ENCODE measurements at regions not wholly inside any gene's neighbourhood (a gene's known extent, or its start where the extent isn't known, plus 50 kb on each side); places are given as distances from the start of the nearest gene placed in this dataset.

DNA sequence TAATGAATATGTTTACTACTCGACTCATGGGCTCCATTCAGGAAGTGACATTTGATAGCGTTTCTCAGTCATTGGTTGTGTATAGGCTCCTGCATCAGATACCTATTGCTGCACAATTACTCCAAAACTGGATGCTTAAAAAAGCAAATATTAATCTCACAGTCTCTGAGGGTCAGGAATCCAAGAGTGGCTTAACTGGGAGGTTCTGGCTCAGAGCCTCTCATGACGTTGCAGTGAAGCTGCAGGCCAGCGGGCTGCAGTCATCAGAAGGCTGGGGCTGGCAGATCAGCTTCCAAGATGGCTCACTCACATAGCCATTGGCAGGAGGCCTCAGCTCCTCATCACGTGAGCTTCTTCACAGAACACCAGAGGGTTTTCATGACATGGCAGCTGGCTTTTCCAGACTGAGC lies 525.1 kb upstream of the NBEA start:
- TF ChIP-seq, protein P1, sequence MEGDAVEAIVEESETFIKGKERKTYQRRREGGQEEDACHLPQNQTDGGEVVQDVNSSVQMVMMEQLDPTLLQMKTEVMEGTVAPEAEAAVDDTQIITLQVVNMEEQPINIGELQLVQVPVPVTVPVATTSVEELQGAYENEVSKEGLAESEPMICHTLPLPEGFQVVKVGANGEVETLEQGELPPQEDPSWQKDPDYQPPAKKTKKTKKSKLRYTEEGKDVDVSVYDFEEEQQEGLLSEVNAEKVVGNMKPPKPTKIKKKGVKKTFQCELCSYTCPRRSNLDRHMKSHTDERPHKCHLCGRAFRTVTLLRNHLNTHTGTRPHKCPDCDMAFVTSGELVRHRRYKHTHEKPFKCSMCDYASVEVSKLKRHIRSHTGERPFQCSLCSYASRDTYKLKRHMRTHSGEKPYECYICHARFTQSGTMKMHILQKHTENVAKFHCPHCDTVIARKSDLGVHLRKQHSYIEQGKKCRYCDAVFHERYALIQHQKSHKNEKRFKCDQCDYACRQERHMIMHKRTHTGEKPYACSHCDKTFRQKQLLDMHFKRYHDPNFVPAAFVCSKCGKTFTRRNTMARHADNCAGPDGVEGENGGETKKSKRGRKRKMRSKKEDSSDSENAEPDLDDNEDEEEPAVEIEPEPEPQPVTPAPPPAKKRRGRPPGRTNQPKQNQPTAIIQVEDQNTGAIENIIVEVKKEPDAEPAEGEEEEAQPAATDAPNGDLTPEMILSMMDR (conservative IDR thresholded peaks at IDR 0.05): no peak
- H3K9me3 Mint-ChIP-seq: peaks cover 13% of the 10 kb centered on the region
- H3K27me3 Mint-ChIP-seq: no peaks in the 10 kb centered on the region
- peaks cover 7% of the 10 kb centered on the region for H3K4me1 Mint-ChIP-seq (ENCODE audit: unreplicated experiment)
- H3K4me3 Mint-ChIP-seq: no peak overlapping the region
- no peak overlapping the region for H3K27ac Mint-ChIP-seq
- no peak for DNase-seq (ENCODE audit: extremely low spot score, unreplicated experiment)
- no peaks in the 10 kb centered on the region for H3K36me3 Mint-ChIP-seq

DNA sequence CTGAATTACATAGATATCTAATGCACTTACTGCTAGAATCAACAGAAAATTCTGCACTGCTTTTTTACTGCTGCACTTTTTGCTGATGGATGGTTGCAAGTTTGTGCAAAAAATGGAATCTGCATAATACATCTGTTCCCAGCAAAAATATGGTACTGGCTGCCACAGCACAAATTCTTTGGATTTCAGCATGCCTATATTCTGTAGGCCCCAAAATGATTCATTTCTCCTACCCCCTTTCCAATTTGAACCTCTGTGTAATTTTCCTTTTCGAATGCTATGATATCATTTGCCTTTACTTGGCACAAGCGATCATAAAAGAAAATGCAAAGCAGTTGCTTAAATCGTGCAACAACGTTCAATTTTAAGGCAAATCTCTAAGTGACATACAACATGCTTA lies 524.2 kb upstream of the NBEA start:
- no peaks in the 10 kb centered on the region for H3K27me3 Mint-ChIP-seq
- no peak overlapping the region for H3K27ac Mint-ChIP-seq
- TF ChIP-seq, protein P1 (conservative IDR thresholded peaks at IDR 0.05): no peak
- peaks cover 13% of the 10 kb centered on the region for H3K9me3 Mint-ChIP-seq
- no peak for DNase-seq (ENCODE audit: extremely low spot score, unreplicated experiment)
- H3K4me1 Mint-ChIP-seq (ENCODE audit: unreplicated experiment): peaks cover 11% of the 10 kb centered on the region
- no peaks in the 10 kb centered on the region for H3K36me3 Mint-ChIP-seq
- H3K4me3 Mint-ChIP-seq: no peak overlapping the region

DNA sequence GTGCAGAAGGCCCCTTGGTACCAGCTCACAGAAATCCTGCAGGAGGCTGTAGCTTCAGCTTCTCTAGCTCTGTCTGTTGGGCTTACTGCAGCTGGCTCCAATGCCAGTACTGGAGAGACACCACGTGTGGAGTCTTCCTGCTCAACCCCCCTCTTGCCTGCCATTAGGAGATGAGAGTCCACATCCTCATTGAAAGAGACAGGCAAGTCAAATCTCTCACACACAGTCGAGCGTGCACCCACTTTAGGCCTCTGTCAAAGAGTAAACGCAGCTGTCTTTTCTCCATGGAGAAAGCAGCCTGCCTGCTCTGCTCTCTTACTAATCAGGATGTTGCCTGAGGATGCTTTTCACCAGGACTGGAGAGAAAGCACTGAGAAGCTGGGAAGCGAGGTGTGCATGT lies 523.0 kb upstream of the NBEA start:
- H3K27ac Mint-ChIP-seq: no peak overlapping the region
- H3K9me3 Mint-ChIP-seq: peaks cover 5% of the 10 kb centered on the region
- DNase-seq (ENCODE audit: extremely low spot score, unreplicated experiment): no peak
- H3K4me3 Mint-ChIP-seq: no peak overlapping the region
- H3K4me1 Mint-ChIP-seq (ENCODE audit: unreplicated experiment): peaks cover 14% of the 10 kb centered on the region
- H3K27me3 Mint-ChIP-seq: no peaks in the 10 kb centered on the region
- no peaks in the 10 kb centered on the region for H3K36me3 Mint-ChIP-seq
- TF ChIP-seq, protein P1 (conservative IDR thresholded peaks at IDR 0.05): no peak

DNA sequence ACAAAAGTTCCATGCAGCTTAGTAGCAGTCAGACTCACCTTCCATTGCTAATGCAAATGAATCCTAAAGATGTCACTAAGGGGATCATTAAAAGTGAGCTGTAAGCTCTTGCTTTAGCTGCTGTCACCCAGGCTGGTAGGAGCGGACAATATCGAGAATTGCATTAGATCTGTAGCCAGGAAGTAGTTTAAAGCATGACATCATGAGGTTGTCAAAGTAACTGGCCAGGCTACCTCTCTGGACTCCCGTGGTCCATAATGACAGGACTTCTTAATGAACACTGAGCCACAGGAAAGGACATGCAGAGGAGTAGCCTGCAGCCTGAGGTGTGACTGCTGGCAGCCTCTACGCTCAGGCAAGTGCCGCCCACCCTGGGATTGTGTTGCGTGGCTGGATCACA lies 522.3 kb upstream of the NBEA start:
- Mint-ChIP-seq H3K4me1 (ENCODE audit: unreplicated experiment) (peaks cover 16% of the 10 kb centered on the region), H3K4me3 (no peak overlapping the region), H3K36me3 (no peaks in the 10 kb centered on the region), H3K27ac (no peak overlapping the region), H3K9me3 (no peaks in the 10 kb centered on the region), H3K27me3 (no peaks in the 10 kb centered on the region)
- DNase-seq (ENCODE audit: extremely low spot score, unreplicated experiment): no peak
- TF ChIP-seq, protein P1 (conservative IDR thresholded peaks at IDR 0.05): no peak

DNA sequence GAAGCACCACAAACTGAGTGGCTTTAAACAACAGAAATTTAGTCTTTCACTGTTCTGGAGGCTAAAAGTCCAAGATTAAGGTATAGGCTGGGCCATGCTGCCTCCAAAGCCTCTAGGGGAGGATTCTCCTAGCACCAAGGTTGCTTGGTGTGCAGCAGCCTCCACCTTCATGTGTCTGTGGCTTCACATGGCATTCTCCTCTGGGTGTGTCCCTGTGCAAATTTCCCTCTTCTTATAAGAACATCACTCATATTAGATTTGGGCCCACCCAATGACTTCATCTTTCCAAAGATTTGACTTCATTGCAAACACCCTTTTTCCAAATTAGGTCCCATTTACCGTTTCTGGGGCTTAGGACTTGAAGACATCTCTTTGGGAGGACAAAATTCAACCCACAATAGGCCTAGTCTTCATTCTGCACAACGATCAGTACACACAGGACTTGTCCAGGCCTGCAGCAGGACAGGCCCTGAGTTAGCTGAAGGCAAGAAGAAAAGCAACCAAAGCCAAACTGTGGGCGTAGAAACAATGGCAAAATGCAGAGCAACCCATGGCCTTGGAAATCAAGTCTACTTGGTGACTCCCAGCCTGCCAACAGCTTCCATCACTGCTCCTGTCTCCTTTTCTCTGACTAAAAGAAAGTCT lies 521.2 kb upstream of the NBEA start:
- no peaks in the 10 kb centered on the region for H3K36me3 Mint-ChIP-seq
- no peaks in the 10 kb centered on the region for H3K27me3 Mint-ChIP-seq
- H3K9me3 Mint-ChIP-seq: no peaks in the 10 kb centered on the region
- H3K27ac Mint-ChIP-seq: no peak overlapping the region
- DNase-seq (ENCODE audit: extremely low spot score, unreplicated experiment): no peak
- H3K4me3 Mint-ChIP-seq: no peak overlapping the region
- H3K4me1 Mint-ChIP-seq (ENCODE audit: unreplicated experiment): peaks cover 22% of the 10 kb centered on the region
- TF ChIP-seq, protein P1 (conservative IDR thresholded peaks at IDR 0.05): no peak

DNA sequence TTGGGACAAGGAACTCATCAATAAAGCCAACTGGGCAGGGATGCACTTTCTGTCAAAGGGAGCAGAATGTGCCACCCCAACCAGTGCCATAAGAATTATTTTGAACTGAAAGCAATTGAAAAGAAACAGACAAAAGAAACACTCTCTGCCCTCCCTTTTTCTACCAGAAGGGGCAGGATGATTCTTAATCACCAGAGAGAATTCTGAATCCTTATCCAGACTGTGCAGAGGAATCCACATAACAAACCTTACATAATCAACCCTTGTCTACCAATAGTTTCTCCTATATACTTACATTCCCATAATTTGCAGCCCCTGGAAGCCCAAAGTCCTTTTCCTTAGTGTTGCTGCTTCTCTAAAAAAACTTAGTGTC lies 520.7 kb upstream of the NBEA start:
- H3K27ac Mint-ChIP-seq: no peak overlapping the region
- TF ChIP-seq, protein P1 (conservative IDR thresholded peaks at IDR 0.05): peak; percentile 62
- no peaks in the 10 kb centered on the region for H3K27me3 Mint-ChIP-seq
- DNase-seq (ENCODE audit: extremely low spot score, unreplicated experiment): no peak
- H3K9me3 Mint-ChIP-seq: no peaks in the 10 kb centered on the region
- H3K4me1 Mint-ChIP-seq (ENCODE audit: unreplicated experiment): peaks cover 22% of the 10 kb centered on the region
- H3K4me3 Mint-ChIP-seq: no peak overlapping the region
- H3K36me3 Mint-ChIP-seq: no peaks in the 10 kb centered on the region
